ENCODE measurements at regions not wholly inside any gene's neighbourhood (a gene's known extent, or its start where the extent isn't known, plus 50 kb on each side); places are given as distances from the start of the nearest gene placed in this dataset.

DNA sequence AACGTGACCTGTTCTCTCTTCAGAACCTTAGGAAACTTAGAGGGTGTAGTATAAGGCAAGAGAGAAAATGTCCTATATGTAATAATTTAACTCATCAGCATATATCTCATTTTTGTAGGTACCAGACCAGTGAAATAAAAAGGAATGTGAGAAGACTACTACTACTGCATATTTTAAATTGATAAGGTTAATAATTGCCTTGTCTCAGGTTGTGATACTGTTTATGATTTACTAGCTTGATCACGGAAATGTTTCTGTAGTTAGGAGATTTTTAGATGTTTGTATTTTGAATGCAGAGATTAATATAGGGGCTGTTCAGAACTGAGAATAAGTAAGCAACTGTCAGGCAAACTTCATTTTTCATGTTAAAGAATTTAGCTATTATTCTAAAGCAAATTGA, 1563.4 kb downstream of the C4orf33 start:
- TF ChIP-seq ZBED1 (IDR thresholded peaks at IDR 0.05) (no peak), PTBP1 (IDR thresholded peaks at IDR 0.05; ENCODE audit: low read depth, low read length) (no peak), ZNF324 (CRISPR knock-in tag; IDR thresholded peaks at IDR 0.05) (no peak), SP1 (CRISPR knock-in tag; IDR thresholded peaks at IDR 0.05) (no peak), HCFC1 (IDR thresholded peaks at IDR 0.05; ENCODE audit: low read depth, low read length) (no peak), ZNF830 (CRISPR knock-in tag; IDR thresholded peaks at IDR 0.05) (no peak)
- TF ChIP-seq, protein P1, sequence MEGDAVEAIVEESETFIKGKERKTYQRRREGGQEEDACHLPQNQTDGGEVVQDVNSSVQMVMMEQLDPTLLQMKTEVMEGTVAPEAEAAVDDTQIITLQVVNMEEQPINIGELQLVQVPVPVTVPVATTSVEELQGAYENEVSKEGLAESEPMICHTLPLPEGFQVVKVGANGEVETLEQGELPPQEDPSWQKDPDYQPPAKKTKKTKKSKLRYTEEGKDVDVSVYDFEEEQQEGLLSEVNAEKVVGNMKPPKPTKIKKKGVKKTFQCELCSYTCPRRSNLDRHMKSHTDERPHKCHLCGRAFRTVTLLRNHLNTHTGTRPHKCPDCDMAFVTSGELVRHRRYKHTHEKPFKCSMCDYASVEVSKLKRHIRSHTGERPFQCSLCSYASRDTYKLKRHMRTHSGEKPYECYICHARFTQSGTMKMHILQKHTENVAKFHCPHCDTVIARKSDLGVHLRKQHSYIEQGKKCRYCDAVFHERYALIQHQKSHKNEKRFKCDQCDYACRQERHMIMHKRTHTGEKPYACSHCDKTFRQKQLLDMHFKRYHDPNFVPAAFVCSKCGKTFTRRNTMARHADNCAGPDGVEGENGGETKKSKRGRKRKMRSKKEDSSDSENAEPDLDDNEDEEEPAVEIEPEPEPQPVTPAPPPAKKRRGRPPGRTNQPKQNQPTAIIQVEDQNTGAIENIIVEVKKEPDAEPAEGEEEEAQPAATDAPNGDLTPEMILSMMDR (IDR thresholded peaks at IDR 0.05 in 2 of 3, conservative IDR thresholded peaks at IDR 0.05 in 1 of 3; ENCODE audit: insufficient read depth in 2 of 3, low read depth in 1 of 3, low read length in 3 of 3) = no peak
- TF ChIP-seq, protein P2, sequence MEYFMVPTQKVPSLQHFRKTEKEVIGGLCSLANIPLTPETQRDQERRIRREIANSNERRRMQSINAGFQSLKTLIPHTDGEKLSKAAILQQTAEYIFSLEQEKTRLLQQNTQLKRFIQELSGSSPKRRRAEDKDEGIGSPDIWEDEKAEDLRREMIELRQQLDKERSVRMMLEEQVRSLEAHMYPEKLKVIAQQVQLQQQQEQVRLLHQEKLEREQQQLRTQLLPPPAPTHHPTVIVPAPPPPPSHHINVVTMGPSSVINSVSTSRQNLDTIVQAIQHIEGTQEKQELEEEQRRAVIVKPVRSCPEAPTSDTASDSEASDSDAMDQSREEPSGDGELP (CRISPR knock-in tag; IDR thresholded peaks at IDR 0.05; ENCODE audit: borderline replicate concordance) = no peak
